Heart left ventricle (tissue), 16 donors: ENCODE measurements at regions not wholly inside any gene's neighbourhood (a gene's known extent, or its start where the extent isn't known, plus 50 kb on each side); places are given as distances from the start of the nearest gene placed in this dataset.

Experiments used
- ATAC-seq, 4 donors: fragments of 200-7000 bp; cut with Tn5 transposase; one replicate each; pipeline ENCODE4 v1.9.1; 2020 to 2022; ENCODE audit warnings: moderate library complexity in 4 of 4, mild to moderate bottlenecking in 3 of 4, moderate number of reproducible peaks in 1 of 4
- DNase-seq, 5 donors: peaks; one replicate each; pipeline ENCODE4 v3.0.0-alpha.2; 2020
- H3K27ac ChIP-seq, 12 donors: fragments of 200-600 bp; sonication (generic) in 4 of 12; one replicate each; pipeline versions ENCODE4 v1.5.0 to v1.8.0; 2016 to 2022; ENCODE audit warnings: mild to moderate bottlenecking in 2 of 12
- H3K27me3 ChIP-seq, 9 donors: fragments of 200-600 bp; sonication (generic) in 2 of 9; one replicate each; pipeline versions ENCODE4 v1.5.1 to v1.8.0; 2016 to 2022; ENCODE audit warnings: mild to moderate bottlenecking in 3 of 9
- H3K36me3 ChIP-seq, 9 donors: fragments of 200-600 bp; sonication (generic) in 2 of 9; one replicate each; pipeline versions ENCODE4 v1.5.0 to v1.8.0; 2018 to 2022; ENCODE audit warnings: mild to moderate bottlenecking in 2 of 9
- H3K4me1 ChIP-seq, 12 donors: fragments of 200-600 bp; sonication (generic) in 4 of 12; one replicate each; pipeline versions ENCODE4 v1.5.0 to v1.8.0; 2016 to 2022; ENCODE audit warnings: mild to moderate bottlenecking in 3 of 12
- H3K4me3 ChIP-seq, 12 donors: fragments of 200-600 bp; sonication (generic) in 4 of 12; one replicate each; pipeline versions ENCODE4 v1.5.0 to v1.8.0; 2017 to 2022; ENCODE audit warnings: mild to moderate bottlenecking in 9 of 12, moderate library complexity in 4 of 12
- H3K9me3 ChIP-seq, 12 donors: fragments of 200-600 bp; sonication (generic) in 4 of 12; one replicate each; pipeline versions ENCODE4 v1.5.0 to v1.8.0; 2016 to 2022; ENCODE audit warnings: mild to moderate bottlenecking in 1 of 12
- POLR2A ChIP-seq, 2 donors: fragments of 450-650 bp; IDR thresholded peaks; one replicate each; pipeline ENCODE4 v1.6.1; 2017; ENCODE audit warnings: antibody characterized with exemption in 2 of 2, mild to moderate bottlenecking in 2 of 2, moderate library complexity in 2 of 2
- WGBS, 4 donors: extraction: QIAGEN DNeasy Blood & Tissue Kit in 2 of 4; methylation state at CpG; one replicate each; pipeline versions ENCODE4 v1.1.5 to v1.1.7; 2013 to 2018; 5-methylcytosine and 5-hydroxymethylcytosine counted together
- intact Hi-C, 10 donors: fragments of 100-400 bp; cut with DNase I; formaldehyde crosslinking; loops; one replicate each; pipeline versions ENCODE4 v1.11.1 to v1.14.2; 2022
- TF ChIP-seq, protein P1 (sequence below), 12 donors: fragments of 200-600 bp; sonication (generic) in 4 of 12; IDR thresholded peaks; one replicate each; pipeline versions ENCODE4 v1.5.0 to v1.8.0; 2018 to 2022; ENCODE audit warnings: antibody characterized with exemption in 12 of 12, mild to moderate bottlenecking in 5 of 12
- donor health status: ischemic (EF 13 %, LVEDD 7.1; RV severe dilation, severe dysfunction).
- donor health status: healthy with polysubstance abuse.
- donor health status: DM: no; HTN: yes; CAD: no.
- donor health status: DM: no; HTN: no; CAD: no.
- donor health status: ischemic (EF 25% LVEDD 6.9; RV normal size, moderate dysfunction).
- donor health status: ischemic (EF 25% LVEDD 5.7; RV mildly dilated, moderate dysfunction).
- donor health status: healthy.
- donor health status: DM: yes; HTN: yes; CAD: no.
- donor health status: ischemic (EF 35%, LVEDD 5.7; RV mildly dilated, moderate dysfunction).
- donor health status: nonischemic (EF 11% LVEDD 7.7; RV severe dilation, severe dysfunction).
- donor health status: DM: yes; HTN: yes; CAD: no.
- donor health status: PGD.
- donor health status: ischemic (EF 29% LVEDD 5.4; RV normal size, mild dysfunction).
- donor health status: nonischemic (EF 23%, LVEDD 6.1; RV moderate dilation, normal function).

DNA sequence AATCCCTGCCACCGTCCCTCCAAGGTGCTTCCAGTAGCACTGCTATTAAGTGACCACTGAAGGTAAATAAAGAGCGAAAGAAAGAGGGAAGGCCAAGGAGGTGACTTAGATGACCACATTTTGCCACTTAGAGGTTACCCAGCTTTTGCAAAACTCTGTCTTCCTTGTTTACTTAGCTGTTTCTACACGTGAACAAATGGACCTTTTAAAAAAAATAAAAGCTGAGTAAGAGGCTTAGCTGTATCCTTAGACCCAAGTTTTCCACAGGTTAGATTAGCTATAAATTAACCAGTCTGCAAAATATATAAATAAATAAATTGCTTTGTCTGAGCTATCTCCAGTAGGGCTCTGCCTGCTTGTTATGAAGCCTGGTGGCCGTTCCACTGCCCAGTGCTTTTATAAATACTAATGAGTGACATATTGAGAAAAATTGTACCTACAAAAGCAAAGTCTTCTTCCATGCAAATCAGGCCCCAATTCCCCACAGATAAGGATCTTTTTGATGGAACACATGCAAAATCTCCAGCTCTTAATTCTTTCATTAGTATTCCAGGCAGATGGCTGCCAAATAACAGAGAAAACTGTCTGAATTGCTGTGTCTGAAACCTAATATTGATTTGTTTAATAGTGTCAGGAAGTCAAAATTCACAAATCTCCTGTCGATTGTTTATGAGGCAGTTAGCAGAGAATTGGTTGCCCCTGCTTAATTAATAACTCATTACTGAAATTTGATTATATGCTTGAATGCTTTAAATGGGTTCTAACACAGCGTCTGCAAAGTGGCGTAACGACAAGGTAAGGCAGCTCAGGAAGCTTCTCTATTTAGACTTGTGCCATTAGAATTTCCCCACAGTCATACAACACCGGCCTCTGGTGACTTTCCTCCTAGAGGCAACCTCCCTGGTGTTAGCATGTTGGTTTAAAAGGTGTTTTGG is 176.7 kb downstream of the EMX2 start:
- TF ChIP-seq, protein P1, sequence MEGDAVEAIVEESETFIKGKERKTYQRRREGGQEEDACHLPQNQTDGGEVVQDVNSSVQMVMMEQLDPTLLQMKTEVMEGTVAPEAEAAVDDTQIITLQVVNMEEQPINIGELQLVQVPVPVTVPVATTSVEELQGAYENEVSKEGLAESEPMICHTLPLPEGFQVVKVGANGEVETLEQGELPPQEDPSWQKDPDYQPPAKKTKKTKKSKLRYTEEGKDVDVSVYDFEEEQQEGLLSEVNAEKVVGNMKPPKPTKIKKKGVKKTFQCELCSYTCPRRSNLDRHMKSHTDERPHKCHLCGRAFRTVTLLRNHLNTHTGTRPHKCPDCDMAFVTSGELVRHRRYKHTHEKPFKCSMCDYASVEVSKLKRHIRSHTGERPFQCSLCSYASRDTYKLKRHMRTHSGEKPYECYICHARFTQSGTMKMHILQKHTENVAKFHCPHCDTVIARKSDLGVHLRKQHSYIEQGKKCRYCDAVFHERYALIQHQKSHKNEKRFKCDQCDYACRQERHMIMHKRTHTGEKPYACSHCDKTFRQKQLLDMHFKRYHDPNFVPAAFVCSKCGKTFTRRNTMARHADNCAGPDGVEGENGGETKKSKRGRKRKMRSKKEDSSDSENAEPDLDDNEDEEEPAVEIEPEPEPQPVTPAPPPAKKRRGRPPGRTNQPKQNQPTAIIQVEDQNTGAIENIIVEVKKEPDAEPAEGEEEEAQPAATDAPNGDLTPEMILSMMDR (IDR thresholded peaks at IDR 0.05): no peak
- TF ChIP-seq POLR2A (IDR thresholded peaks at IDR 0.05): no peak
- Histone ChIP-seq H3K27me3 (peaks cover 0 to 10% (median 0%) of the 10 kb centered on the region in 9 donors), H3K4me1 (no peaks in the 10 kb centered on the region), H3K4me3 (no peak overlapping the region), H3K27ac (no peak overlapping the region), H3K9me3 (peaks cover 0 to 9% (median 0%) of the 10 kb centered on the region in 12 donors), H3K36me3 (no peaks in the 10 kb centered on the region)
- DNase-seq (no peak), ATAC-seq (no peak)
- intact Hi-C loops: no loop called here
- WGBS, 4 donors: 62 to 69% (median 66%) methylated on average over 9 of the region's 9 CpGs

DNA sequence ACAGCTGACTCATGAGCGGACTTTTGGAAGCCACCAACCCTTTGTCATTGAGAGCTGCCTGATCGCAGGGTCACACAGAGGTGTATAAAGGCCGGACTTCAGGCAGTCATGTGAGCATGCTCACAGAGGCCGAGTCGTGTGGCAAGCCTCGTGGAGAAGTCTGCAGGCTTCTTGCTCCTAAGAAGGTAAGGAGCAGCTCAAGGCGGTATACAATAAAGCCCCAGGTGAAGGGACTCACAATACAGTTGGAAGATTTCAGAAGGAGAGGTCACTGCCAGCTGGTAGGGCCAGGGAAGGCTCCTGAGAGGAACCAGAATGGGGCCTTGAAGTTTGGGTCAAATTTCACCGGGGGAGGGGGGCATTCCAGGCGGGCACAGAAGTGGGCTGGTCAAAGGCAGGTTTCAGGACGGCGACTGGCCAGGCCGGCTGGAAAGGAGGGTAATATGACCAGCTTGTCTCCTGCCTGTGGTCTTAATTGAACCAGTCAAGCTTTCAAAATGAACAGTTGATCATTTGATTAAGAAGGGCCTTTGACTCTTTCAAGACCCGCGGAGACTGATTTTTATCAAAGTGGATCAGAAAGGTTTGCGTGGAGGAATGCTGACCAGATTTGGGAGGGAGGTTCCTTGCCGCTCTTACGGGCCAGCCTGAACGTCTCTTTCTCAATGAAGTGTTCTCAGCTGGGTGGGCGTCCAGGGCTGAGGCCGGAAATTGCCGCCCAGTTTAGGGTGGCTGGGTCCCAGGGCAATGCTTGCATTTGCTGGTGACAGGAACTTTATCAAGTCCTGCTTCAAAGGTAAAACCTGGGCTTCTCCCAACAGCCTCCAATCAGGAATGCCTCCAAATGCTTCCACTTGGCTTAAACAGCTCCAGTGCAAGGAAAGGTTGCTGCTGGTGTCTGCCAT is 178.6 kb downstream of the EMX2 start:
- ATAC-seq: no peak
- WGBS, 4 donors: 39 to 53% (median 45%) methylated on average over 16 to 21 of the region's 21 CpGs
- TF ChIP-seq POLR2A (IDR thresholded peaks at IDR 0.05): no peak
- TF ChIP-seq, protein P1 (IDR thresholded peaks at IDR 0.05): no peak

DNA sequence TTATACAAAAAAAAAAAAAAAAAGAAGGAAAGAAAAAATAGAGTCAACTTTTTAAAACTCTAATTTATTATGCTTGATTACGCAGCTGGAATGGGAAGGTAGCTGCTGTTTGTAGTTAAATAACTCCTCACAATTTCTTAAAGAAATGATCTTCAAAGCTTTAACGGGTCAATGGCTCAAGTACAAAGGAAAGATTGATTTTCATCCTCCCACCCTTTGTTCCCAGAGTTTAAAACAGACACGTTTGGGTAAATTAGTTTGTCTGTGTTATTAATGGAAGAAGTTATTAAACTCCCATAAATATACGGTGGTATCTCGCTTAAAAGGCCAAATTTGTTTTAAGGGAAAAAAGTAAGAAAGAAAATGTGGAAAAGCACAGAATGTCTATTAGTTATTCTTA is 179.3 kb downstream of the EMX2 start:
- TF ChIP-seq, protein P1 (IDR thresholded peaks at IDR 0.05): no peak
- no peak for TF ChIP-seq POLR2A (IDR thresholded peaks at IDR 0.05)
- Histone ChIP-seq H3K4me1 (no peaks in the 10 kb centered on the region), H3K27ac (no peak overlapping the region), H3K27me3 (peaks cover 0 to 10% (median 0%) of the 10 kb centered on the region in 9 donors), H3K9me3 (peaks cover 0 to 6% (median 0%) of the 10 kb centered on the region in 12 donors), H3K4me3 (no peak overlapping the region), H3K36me3 (no peaks in the 10 kb centered on the region)
- DNase-seq: no peak
- intact Hi-C loops: no loop called here
- WGBS, 4 donors: 78 to 84% (median 82%) methylated on average over 5 of the region's 5 CpGs
- ATAC-seq: no peak

More for the DNA sequence above, 178.6 kb downstream of the EMX2 start:
- no peak for DNase-seq
- Histone ChIP-seq H3K4me3 (no peak overlapping the region), H3K27me3 (peaks cover 0 to 10% (median 0%) of the 10 kb centered on the region in 9 donors), H3K9me3 (peaks cover 0 to 6% (median 0%) of the 10 kb centered on the region in 12 donors), H3K36me3 (no peaks in the 10 kb centered on the region), H3K4me1 (no peaks in the 10 kb centered on the region), H3K27ac (no peak overlapping the region)
- intact Hi-C loops: no loop called here

DNA sequence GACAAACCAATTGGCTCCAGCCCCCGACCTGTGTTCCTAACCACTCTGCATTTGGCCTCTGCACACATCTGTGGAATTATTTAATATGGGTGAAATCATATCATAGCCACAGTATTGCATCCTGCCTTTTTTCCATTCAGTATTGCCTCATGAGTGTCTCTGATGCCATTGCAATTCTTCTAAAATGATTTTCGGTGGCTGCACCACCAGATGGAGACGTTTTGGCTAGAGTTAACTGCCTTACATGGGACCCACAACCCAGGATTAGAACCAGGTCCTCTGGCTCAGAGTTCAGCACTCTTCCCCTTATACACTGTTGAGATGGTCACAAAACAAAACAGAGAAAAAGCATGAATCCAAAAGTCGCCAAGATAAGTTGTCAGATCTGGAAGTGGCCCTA is 180.8 kb downstream of the EMX2 start:
- intact Hi-C loops: no loop called here
- H3K9me3 ChIP-seq: no peaks in the 10 kb centered on the region
- DNase-seq: no peak
- no peak for TF ChIP-seq POLR2A (IDR thresholded peaks at IDR 0.05)
- TF ChIP-seq, protein P1 (IDR thresholded peaks at IDR 0.05): no peak
- H3K27me3 ChIP-seq: peaks cover 0 to 10% (median 0%) of the 10 kb centered on the region in 9 donors
- no peak overlapping the region for H3K27ac ChIP-seq
- 60 to 67% (median 64%) methylated on average over 4 of the region's 4 CpGs for WGBS, 4 donors
- no peak for ATAC-seq
- H3K4me1 ChIP-seq: no peaks in the 10 kb centered on the region
- no peaks in the 10 kb centered on the region for H3K36me3 ChIP-seq
- no peak overlapping the region for H3K4me3 ChIP-seq
